ENCODE measurements at regions not wholly inside any gene's neighbourhood (a gene's known extent, or its start where the extent isn't known, plus 50 kb on each side); places are given as distances from the start of the nearest gene placed in this dataset.
"Not testable (repeated sequence)": the region's sequence is repeated elsewhere in the genome, so short reads cannot be mapped to it uniquely, and the experiment has no call there.

DNA sequence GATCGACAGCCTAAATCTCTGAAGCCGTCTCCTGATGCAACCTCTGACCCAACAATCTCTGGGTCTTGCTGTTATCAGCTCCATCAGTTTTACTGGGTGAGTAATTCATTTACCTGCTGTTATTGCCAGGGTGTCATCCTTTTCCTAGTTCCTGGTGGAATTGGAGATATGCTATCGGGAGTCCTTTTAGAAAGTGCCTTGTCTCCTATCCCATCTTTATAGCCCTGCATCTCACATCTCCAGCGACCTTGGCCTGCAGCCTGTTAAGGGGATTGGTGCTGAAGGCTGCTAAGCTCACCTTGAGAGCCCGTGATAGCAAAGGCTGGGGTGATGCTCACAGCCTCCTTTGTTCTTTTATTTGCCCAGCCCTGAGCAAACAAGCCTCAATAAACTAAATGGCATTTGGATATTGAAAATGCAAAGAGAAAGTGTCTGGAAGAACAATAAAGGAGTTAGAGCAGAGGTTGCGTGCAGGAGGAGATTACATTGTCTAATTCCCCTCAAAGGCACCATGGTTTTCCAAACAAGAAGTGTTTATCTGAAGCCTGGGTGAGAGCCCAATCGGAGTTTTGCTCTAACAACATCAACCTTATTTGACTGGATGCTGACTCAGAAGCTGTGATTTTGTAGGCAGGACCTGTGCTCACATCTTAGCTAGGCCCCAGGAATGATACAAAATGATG, 101.8 kb downstream of the RPLP1 start:
- no peak for DNase-seq

DNA sequence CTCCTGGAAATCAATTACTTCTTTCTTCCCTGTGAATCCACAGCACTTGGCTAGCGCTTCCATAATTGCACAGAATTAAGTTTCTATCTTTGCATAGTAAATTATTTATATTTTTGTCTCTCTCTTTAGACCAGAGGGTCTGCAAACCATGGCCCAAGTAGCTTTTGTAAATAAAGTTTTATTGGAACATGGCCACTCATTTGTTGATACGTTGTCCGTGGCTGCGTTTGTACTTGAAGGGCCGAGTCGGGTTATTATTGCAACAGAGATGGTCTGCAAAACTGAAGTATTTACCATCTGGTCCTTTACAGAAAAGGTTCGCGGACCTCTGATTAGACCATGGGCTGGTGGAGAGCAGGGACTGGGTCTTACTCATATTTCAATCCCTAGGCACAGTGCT, 102.5 kb downstream of the RPLP1 start:
- no peak for DNase-seq

DNA sequence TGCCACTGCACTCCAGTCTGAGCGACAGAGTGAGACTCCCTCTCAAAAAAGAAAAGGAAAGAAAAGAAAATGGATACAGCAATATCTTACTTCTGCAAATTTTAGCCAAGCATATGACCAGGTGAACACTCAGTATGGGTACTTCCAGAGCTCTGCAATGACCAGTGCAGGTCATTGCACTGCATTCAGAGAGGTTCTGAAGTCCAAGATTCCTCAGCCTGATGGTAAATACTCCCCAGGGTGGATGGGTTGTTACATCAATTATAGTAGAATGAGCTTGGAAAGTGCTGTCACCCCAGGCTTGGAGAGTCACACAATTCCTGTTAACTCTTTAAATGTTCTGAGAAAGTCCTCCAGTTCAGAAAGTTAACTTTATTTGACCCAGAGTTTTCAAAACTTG, 103.7 kb downstream of the RPLP1 start:
- no peak for DNase-seq

DNA sequence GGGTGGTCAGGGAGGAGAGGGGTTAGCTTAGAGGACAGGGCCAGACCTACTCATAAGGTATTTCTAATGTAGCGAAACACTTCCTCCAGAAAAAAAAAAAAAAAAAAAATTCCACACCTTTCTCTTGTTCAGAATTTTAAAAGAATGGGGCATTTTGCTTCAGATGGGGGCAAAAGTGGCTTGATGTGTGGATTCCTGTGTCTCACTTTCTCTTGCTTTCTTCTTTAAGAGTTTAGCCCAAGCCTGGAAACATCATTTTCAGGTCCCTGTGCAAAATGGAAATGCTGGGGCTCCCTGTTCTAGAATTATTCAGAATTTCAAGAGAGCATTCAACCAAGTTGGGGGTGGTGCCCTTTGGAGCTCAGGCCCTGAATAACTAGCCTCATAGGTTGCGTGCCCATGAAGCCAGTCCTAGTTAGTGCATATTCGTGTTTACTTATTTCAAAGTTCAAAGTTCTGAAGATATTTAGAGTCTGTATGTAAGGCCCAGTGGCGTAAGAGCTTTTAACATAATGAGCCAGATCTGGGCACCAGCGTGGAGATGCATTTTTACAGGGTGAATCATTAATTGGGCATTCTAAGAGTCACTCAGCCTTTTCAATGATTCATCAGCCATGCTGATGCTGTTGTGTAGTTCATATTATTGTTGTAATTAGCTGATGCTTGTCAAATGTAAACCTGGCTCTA, 104.5 kb downstream of the RPLP1 start:
- no peak for DNase-seq

DNA sequence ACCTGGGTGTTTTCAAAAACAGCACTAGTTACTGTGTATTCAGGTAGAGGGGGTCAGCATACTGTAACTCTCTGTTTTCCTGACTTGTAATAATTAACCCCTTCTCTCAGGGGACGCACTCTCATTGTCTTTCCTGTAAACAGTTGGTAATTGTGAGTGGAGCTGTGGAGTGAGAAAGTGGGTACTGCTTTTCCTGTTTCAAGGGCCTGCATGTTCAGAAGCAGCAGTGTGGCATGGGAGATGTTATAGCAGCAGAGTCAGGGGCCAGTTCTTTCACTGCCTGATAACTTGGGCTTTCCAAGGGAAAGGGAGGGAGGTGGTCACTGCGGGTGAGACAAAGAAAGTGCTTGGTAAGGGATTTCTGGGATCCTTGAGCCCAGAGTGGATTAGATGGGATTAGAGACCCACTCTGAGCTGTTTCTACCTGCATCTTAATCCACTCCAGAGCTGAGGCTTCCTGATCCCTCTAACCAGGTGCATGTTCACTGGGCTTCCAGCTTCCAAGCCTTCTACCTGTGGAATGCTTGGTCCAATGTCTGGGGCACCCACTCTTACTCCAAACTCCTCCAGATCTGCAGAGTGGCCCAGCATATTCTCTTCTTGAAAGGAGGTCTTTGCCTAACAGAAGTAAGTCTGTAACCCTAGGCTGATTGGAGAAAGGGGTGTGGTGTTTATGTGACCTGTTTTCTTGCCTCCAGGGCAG, 105.2 kb downstream of the RPLP1 start:
- no peak for DNase-seq

DNA sequence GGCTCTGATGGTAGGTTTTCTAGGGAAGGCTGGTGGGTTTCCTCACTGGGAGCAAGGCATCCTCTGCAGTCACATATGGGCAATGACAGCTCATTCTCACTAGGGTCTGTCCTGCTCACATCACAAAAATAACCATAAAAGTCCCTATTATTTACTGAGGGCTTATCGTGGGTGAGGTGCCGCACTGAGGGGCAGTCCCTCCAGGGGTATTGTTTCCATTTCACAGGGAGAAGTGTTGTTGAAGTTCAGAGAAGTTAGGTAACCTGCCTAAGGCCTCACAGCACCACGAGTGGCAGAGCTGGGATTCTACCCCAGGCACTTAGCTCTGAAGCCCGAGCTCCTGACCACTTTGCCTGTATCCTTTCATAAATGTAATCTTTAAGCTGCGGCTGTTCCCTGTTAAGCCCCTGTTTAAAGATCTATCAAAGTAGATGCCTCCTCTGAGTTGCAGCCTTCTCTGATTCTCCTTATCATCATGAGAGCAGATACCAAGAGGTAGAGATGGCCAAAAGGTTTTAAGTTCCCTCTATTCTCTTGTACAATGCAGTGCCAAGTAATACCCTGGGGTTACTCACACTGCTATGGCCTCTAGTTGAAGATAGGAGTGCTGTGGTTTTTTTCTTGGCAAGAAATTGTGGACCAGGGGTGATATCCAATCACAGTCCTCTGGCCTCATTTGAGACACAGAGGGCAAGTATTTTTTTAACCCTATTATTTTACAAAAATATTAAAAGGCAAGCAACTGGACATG, 107.0 kb downstream of the RPLP1 start:
- DNase-seq, result no peak

DNA sequence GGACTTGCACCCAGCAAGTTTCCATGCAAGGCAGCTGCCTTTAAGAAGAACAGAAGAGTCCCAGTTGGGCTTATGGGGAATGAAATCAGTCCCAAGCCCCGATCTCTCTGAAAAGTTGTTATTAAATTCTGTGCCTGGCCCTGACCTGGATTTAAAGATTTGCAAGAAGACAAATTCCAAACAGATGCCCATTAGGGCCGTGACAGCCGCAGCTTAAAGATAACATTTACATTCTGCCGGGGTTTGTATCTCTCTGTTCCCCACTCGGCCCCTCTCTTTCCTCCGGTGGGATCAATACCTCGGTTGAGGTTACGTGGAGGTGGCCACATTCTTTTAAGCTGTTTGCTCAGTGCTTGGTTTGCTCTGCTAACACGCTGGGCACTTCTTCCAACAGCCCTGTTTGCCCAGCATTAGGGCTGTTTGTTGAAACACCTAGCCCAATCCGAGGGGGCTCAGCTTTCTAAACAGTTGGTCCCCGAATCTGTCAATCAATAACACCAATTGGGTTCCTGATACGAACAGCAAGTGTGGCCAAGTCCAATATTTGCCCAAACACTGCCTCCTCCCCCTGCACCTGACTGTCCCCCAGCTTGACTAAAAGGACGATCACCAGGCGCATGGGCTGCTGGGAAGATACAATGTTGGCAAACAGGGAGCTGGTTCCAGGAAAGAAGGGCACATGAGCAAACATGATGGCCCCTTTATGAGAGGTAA, 108.6 kb downstream of the RPLP1 start:
- no peak for DNase-seq

DNA sequence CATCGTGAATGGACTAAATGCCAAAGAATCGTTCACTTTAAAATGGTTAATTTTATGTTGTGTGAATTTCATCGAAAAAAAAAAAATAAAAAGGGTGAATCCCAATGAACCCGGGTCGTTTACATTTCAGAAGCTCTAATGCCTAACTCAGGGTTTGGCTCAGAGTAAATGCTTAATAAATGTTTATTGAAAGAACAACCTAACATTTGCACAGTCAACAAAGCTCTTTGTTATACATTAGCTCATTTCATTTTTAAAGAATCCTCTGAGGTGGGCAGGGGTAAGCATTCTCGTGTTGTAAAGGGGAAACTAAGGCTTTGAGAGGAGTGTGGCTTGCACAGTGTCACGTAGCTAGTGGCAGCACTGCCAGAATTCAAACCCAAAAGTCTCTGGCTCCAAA, 109.5 kb downstream of the RPLP1 start:
- no peak for DNase-seq

DNA sequence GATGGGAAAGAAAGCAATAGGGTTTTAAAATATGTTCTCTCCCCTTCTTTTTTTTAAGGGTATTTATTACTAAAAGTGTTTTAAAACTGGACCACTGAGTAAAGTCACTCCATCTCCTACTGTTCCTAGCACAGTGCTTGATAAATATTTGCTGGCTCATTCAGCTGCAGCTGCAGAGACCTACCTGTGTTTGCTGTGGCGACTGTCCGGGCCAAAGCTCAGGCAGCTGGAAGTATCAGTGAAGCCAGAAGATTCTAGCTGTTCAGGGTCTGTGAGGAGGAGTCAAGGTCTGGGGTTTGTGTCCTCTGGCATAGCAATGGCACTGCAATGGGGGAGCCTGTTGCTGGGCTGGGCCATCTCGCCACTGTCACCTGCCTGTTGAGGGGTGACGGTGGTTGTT, 109.9 kb downstream of the RPLP1 start:
- no peak for DNase-seq

DNA sequence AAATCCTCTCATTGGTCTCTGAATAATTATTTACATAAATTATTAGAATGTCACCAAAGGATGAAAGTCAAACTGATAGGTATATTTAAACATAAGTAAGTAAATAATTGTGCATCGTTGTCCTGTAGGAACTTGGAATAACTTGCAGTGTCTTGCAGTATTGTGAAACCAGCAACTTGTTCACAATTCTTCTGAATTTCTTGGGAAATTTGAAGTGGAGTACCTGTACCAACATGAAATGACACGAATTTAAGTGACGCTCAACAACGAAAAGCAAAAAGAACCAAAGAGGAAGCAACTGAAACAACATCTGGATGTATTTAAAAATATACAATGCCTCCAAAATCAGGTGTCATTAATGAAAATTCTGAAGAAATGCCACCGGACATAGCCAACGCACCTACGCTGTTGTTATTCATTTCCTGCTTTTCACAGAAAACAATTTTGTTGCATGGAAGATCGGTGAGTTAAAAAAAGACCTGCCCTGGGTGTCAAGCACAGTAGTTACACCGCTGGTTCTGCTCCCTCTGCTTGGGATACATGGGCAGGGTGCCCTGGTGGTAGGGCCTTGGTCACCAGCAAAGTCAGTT, 112.5 kb downstream of the RPLP1 start:
- DNase-seq, result no peak

DNA sequence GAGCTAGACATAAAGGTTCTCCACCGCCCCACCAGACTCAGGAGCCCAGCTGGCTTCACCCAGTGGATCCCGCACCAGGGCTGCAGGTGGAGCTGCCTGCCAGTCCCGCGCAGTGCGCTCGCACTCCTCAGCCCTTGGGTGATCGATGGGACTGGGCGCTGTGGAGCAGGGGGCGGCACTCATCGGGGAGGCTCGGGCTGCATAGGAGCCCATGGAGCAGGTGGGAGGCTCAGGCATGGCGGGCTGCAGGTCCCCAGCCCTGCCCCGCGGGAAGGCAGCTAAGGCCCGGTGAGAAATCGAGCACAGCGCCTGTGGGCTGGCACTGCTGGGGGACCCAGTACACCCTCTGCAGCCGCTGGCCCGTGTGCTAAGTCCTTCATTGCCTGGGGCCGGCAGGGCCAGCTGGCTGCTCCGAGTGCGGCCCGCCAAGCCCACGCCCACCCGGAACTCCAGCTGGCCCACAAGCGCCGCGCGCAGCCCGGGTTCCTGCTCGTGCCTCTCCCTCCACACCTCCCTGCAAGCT, 114.7 kb downstream of the RPLP1 start:
- not testable (repeated sequence) for DNase-seq

DNA sequence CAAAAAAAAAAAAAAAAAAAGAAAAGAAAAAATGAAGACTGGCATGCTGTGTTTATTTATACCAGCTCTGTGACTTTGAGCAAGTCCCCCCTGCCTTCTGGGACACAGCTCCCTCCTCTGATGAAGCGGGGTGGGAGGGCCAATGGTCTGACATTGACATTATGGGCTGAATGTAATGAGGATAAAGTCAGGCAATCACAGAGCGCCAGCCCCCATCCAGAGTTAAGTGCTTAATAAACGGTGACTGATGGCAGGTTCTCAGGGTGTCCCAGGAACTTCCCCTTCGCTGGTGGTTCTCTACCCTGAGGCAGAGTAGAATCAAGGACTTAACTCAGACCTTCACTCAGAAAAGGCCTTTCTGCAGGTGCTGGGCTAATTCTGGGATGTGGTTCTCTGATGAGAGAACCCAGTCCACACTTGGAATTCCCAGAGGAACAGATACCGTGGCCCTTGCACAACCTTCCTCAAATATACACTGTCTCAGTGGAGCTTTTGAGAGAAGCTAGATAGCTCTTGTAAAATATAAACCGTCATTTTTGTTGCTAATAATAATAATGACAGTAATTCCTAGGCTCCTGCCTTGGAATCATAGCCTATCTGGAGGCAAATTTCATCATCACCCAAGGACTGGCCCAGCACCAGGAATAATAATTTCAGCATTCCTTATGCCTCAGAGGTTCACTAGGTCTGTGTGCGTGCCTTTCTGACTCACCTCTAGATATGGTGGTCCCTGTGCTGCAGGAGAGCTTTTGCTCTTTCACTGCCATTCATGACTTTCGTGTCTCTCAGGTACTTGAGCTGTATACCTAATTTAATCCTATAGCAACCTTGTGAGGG, 115.8 kb downstream of the RPLP1 start:
- DNase-seq, result no peak

DNA sequence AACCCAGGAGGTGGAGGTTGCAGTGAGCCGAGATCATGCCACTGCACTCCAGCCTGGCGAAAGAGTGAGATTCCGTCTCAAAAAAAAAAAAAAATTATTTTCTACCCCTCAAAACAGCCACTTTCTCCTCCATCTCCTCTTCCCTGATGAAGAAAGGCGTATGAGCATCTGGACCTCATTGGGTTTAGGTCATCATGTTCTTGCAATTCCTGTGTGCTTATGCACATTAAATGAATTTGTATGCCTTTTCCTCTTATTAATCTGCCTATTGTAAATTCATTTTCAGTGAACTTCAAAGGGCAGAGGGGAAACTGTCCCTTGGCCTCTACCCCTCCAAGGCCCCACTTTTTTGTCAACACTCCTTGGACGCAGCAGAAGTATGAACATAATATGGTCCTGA, 117.8 kb downstream of the RPLP1 start:
- no peak for DNase-seq

DNA sequence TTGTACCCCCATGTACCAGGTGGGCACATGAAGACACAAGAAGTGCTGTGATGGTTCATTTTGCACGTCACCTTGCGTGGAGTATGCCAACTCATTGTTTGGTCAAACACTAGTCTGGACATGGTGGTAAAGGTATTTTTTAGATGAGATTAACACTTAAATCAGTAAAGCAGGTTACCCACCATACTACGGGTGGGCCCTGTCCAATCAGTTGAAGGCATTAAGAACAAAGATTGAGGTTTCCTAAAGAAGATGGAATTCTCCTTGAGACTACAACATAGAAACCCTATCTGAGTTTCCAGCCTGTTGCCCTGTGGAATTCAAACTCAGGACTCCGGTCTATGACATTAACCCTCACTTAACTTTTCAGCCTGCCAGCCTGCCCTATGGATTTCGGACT, 118.4 kb downstream of the RPLP1 start:
- DNase-seq, result no peak

DNA sequence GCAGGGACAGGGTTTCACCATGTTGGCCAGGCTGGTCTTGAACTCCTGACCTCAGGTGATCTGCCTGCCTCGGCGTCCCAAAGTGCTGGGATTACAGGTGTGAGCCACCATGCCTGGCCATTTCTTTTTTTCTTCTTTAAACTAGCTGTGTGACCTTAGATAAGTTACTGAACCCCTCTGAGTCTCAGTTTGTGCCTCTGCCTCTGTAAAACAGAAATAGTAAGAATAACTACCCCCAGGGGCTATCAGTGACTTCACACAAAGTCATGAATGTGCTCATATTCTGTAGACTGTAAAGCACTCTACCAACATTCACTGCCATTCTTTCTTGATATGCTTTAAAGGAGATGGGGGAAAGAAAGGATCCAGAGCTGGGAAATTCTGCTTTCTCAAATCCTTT, 120.7 kb downstream of the RPLP1 start:
- DNase-seq, result not testable (repeated sequence)

DNA sequence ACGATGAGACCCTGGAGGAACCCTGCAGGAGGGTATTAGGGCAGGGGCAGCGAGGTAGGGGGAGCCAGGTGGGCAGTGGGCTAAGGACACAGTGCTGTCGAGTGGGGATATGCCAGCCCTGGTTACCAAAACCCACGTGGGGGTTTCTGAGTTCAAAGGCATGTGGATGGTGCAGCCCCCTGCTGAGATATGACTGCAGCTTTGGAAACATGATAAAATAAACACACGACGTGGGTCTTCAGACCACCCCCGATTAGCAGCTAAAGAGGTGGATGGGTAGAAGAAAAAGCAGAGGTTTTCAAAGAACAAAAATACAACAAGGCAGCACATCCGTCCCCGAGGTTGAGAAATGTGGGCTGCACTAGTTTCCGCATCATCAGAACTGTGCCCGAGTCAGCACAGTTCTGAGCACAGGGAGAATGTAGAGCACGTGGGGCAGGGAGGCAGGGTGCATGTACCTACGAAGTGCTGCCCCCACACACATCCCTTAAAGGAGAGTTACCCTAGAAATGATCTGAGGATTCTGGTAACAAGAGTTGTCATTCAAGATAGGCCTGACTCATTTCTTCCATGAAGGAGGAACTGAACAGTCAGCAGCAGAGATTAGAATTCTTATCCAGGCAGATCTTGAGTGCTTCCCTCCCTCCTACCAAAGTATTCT, 121.3 kb downstream of the RPLP1 start:
- DNase-seq, result no peak

DNA sequence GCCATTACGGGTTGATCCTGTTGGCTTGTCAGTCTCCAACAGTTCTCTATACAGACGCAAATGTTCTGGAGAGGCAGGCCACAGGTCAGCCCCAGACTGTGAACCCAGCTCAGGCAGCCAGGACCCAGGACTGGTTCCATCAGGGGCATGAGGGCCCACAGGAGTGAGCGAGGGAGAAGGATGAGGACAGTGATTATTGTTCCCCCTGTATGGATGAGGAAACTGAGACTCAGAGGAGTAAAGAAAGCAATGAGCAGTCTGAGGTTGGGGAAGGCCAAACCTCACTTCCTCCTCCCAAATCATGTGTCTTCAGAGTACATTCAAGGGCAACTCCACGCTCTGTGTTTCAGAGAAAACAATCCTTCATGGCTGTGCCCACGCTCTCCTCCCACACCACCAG, 121.9 kb downstream of the RPLP1 start:
- DNase-seq, result no peak

DNA sequence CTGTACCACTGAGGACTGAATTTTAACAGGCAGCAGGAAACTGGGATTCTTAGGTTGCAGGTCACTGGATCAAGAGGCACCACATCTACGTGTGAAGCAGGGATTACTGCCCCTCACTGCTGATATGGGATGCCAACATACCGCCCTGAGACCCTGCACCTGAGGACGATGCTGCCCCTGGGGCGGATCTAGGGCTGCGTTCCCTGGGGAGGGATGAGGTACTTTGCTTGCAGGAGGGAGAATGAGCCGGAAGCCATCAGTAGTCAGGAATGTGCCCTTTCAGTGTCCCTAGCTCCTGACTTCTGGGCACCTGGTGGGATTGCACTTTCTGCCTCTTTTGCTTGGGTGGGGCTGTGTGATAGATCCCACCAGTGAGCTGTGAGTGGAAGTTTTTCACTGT, 122.8 kb downstream of the RPLP1 start:
- DNase-seq, result no peak

DNA sequence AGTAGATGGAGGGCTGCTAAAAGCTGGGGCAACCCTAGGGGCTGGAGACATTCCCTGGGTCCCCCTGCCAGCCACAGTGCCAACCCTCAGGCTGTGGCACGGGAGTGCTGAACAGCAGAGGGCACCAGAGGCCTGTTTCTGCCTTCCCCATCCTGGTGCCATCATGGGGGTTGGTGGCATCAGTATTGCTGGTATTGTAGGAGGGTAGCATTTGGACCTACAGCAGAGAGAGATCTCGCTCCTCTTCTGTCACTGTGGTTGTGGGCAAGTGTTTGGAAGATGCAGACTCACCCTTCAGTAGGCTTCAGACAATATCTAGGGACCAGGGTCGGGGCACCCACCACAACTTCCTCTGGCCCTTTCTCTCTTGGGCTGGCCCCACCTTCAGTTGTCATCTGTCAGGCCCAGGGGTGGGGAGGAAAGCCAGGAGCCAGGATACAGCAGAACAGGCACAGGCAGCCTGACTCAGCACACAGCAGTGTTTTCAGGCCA, 123.5 kb downstream of the RPLP1 start:
- peak; percentile 66 to 70 for DNase-seq

DNA sequence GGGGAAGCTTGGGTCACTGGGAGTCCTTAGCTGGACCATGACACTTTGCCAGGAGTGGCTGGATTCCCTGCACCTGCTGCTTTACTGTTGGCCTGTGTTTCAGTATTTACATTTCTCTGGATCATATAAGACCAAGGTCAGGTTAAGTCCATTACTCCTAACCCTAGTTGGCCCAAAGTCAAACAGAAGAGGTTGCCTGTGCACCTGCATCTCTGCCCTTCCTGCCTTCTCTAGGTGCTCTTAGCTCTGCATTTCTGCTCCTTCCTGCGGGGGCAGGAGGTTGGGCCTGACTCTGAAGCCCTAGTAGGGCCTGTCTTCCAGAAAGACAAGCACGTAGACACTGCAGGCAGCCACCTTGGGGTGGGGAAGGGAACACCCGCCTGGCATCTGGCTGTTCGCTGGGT, 124.3 kb downstream of the RPLP1 start:
- no peak for DNase-seq

Data from CD4-positive, alpha-beta T cell treated with Interleukin-1 beta for 1 hour (primary cell).